ENCODE measurements at regions not wholly inside any gene's neighbourhood (a gene's known extent, or its start where the extent isn't known, plus 50 kb on each side); places are given as distances from the start of the nearest gene placed in this dataset.

DNA sequence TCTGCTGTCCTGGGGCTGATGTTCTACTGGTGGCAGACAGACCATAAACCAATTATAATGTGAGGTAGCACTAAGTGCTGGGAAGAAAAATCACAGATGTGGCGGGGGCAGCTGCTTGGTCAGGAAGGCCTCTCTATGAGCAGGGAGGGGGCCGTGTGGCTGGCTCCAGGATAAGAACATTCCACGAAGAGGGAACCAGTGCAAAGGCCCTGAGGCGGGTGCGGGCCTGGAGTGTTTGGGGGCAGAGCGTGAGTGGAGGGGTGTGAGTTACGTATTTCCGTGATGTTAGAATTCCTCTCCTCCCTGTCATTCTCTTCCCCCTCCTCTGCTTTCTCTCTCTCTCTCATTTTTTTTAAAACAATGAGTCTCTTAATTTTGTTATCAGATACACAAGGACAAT lies 67.2 kb downstream of the CEBPB start:
- DNase-seq (ENCODE audit: low read depth in 4 of 4, low spot score in 3 of 4): no peak

- no peak for DNase-seq (ENCODE audit: low read depth in 4 of 4, low spot score in 3 of 4)
These were observed 68.3 kb downstream of the CEBPB start for GRCh38 chr20:50258790-50259483.

DNA sequence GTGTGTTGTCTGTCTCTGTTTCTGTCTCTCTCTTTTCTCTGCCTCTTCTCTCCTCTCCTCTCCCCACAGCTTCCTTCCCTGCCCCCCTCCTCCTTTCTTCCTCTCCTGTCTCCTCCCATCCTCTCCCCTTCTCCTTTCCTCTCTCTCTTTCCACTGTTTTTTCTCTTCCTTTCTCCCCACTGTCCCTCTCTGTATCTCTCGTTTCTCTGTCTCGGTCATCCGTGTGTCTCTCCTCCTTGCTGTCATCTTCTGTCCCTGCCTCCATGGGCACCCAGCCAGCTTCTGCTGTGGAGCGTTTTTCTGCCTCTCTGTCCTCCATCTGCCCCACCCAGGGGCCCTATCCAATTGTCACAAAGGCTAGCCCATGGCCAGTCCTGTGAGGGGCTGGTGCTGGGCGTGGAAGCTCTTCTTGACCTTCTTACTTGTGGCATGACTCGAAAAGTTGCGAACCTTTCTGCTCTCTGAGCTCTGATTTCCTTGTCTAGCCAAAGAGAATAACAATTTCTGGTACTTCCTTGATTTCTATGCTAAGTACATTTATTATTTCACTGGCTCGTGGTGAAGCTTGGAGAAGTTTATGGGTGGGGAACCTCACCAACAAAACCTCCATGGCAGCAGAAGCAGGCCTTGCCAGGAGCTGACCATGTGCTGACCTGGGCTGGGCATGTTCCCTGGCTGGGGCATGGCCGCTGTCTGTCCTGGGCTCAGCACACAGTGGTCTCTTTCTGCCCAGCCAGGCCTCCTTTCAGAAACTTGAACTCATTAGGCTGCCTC lies 69.3 kb downstream of the CEBPB start:
- no peak for DNase-seq (ENCODE audit: low read depth in 4 of 4, low spot score in 3 of 4)

GRCh38 chr20:50260479-50261221 lies 70.0 kb downstream of the CEBPB start:
- no peak for DNase-seq (ENCODE audit: low read depth in 4 of 4, low spot score in 3 of 4)

DNA sequence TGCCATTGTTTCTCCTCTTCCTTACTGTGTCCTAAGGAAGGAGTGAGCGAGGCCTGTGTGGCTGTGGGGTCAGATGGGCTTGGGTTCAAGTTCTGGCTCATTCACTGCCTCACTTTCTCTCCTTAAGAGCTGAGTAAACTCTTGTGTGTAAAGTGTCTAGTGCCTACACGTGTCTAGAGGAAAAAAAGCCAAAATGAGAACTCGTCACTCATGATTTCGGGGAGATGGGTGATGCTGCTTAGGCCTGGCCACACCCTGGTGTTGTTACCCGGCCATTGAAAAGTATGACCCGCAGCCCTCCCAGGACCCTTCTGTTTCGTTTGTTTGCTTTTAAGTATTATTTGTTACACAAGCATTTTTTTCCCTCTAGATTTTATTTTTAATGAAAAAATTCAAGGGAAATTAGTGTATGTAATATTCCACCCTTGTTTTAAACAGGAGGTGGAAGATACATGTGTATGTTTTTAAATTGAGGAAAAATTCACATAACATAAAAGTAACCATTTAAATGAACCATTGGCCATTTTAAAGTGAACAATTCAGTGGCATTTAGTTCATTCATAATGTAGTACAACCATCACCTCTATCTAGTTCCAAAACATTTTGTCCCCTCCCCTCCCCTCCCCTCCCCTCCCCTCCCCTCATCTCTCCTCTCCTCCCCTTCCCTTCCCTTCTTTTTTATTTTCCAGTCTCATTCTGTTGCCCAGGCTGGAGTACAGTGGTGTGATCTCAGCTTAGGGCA lies 71.0 kb downstream of the CEBPB start:
- DNase-seq (ENCODE audit: low read depth in 4 of 4, low spot score in 3 of 4): no peak

DNA sequence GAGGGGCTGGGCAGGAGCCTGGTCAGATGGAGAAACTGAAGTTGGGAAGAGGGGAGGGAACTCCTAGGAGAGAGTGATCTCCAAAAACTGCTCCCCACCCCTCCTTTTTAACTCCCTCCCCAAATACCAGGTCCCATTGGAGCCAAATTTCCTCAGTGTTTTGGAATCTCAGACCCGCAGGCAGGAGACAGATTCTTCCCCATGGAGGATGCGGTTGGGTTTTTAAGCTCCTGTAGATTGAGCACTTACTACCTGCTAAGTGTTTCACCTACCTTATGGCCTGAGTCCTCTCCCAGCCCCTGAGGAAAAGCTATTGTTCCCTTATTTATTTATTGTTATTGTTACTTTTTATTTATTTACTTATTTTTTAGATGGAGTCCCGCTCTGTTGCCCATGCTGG lies 73.2 kb downstream of the CEBPB start:
- no peak for DNase-seq (ENCODE audit: low read depth in 4 of 4, low spot score in 3 of 4)

GRCh38 chr20:50264534-50265145 lies 74.0 kb downstream of the CEBPB start:
- no peak for DNase-seq (ENCODE audit: low read depth in 4 of 4, low spot score in 3 of 4)

DNA sequence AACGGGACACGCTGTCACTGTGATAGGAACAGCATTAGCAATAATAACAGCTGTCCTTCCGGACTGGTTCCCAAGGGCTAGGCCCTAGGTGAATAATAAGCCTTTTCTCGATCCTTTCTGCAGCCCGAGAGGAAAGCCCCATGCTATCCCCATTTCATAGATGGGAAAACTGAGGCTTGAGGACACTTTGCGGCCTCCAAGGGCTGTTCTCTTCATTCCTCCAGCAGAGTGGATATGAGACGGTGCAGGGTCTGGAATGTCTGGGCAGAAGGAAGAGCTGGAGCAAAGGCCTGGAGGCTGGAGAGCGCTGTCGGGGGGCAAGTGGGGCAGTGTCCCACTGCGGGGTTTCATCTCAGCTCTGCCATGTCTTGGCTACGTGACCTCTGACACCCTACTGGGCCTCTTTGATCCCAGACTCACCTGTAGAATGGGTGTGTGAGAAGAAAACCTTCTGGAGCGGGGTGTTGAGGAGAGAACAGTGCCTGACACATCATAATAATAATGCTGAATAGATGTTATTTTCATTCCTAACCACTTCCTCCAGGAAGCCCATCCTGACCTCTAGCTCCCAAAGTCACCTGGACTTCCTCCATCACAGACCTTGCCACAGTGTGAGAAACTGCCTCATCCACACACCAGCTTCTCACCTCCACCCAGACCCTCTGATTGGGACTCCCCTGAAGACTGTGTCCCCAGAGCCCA lies 74.8 kb downstream of the CEBPB start:
- no peak for DNase-seq (ENCODE audit: low read depth in 4 of 4, low spot score in 3 of 4)

DNA sequence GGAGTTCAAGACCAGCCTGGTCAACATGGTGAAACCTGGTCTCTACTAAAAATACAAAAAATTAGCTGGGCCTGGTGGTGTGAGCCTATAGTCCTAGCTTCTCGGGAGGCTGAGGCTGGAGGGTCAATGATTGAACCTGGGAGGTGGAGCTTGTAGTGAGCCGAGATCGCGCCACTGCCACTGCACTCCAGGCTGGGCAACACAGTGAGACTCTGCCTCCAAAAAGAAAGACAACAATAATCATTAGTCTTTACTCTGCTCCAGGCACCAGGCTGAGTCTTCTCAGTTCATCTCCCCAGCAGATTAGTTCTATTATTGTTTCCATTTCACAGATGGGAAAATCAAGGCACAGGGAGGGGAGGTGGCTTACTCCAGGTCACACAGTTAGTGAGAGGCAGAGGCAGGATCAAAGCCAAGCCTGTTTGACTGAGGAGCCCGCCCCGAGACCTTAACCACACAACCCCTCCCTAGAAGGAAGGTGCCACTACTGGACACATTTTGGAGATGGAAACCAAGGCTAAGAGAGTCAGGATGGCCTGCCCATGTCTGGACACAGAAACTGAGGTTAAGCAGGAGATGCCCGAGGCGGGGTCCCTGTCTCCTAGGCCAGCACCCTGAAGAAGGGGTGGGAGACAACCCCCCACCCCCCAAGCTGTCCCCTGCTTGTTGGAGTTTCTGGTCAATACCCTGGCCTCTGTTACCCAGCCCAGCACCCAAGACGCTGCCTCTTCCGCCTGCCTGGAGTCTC lies 75.8 kb downstream of the CEBPB start:
- no peak for DNase-seq (ENCODE audit: low read depth in 4 of 4, low spot score in 3 of 4)

DNA sequence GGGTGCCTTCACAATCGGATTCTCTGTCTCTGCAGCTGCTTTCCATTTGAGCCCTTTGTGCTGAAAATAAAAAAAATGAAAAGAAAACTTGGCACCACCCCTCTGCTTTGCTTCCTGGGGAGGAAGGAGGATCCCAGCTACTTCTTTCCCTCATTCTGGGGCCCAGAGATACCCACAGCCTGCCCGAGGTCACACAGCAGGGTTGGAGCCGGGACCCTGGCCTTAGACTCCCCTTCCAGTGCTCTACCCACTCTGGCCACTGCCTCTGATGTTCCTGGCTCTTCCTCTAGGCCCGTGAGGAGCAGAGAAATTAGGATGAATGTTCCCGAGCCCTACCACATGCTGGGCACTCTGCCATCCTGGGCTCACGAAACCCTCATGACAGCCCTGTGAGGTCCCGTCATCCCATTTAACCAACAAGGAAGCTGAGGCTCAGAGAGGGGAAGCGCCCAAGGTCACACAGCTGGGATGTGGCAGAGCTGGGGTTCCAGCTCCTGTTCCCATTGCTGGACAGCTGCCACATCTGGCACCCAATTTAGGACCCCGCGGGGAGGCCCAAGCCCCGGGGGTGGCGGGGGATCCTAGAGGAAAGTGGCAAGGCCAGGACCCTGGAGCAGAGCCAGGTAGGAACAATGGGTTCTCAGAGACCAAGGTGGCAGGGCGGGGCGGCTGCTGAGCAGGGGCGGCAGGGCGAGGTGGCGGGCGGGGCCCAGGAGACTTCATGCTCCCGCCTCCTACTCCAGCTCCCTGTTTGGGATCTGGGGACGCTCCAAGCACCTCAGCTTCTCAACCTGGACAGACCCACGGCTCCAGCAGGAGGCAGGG lies 76.6 kb downstream of the CEBPB start:
- DNase-seq (ENCODE audit: low read depth in 4 of 4, low spot score in 3 of 4): no peak

DNA sequence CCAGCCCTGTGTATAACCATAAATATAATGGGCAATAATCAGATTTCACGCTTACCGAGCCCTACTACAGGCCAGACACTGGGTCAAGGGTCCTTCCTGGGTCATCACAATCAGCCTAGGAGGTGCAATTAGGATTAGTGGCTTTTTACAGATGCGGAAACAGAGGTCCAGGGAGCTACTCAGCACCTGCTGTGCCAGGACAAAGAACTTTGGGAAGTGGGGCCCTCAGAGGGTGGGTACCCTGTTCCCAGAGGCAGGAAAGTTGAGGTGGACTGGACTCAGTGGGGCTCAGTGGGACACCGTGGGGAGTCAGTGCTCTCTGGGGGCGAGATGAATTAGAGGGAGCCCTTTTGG lies 77.2 kb downstream of the CEBPB start:
- DNase-seq (ENCODE audit: low read depth in 4 of 4, low spot score in 3 of 4): no peak

- DNase-seq (ENCODE audit: low read depth in 4 of 4, low spot score in 3 of 4): no peak
These were observed 78.7 kb downstream of the CEBPB start for GRCh38 chr20:50269091-50270033.

DNA sequence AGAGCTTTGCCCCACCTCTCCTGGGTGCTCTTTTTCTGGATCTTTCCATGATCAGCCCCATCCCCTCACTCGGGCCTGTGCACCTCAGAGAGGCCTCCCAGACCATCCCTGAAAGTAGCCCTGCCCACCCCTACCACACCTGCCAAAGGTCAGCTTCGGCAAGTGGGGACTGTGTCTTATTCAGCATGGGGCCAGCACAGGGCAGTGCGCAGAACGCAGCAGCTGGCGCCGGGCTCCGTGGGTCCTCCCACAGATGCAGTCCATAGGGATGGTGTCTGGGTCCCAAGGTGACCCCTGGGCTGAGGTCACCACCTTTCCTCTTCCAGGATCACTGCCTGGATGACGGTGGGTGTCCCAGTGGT lies 79.4 kb downstream of the CEBPB start:
- DNase-seq (ENCODE audit: low read depth in 4 of 4, low spot score in 3 of 4): no peak

GRCh38 chr20:50270569-50270968 lies 79.9 kb downstream of the CEBPB start:
- no peak for DNase-seq (ENCODE audit: low read depth in 4 of 4, low spot score in 3 of 4)

DNA sequence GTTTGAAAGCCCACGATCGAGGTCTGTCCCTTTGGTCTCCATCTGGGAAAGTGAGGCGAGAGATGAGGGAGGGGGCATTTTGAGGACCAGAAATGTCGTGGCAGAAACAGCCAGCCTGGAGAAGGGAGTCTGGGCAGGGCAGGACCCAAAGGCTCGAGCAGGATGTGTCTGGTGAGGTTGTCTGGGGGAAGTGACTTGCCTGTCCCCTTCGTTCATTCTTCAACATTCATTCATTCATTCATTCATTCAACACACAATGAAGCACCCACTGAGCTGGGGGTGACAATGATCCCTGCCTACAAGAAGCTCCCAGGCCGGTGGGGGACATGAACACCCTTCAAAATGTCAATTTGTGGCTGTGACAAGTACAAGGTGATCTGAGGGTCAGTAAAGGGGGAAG lies 80.5 kb downstream of the CEBPB start:
- DNase-seq (ENCODE audit: low read depth in 4 of 4, low spot score in 3 of 4): no peak

DNA sequence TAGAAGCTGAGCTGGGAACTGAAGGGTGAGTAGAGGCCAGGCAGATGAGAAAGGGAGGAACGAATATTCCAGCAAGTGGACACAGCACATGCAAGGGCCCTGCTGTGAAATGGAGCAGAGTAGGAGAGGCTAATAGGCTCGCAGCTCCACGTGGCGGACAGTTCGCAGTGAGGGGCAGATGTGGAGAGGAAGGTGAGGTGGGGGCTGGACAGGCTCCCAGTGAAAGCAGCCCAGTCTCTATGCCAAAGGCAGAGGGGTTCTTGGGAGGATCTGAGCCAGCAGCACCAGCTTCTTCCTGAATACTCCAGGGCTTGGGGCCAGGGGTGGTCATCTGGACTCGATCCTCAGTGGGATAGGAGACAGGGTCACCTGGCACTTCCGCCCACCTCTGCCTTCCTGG lies 81.0 kb downstream of the CEBPB start:
- DNase-seq (ENCODE audit: low read depth in 4 of 4, low spot score in 3 of 4): no peak

- no peak for DNase-seq (ENCODE audit: low read depth in 4 of 4, low spot score in 3 of 4)
These were observed 81.5 kb downstream of the CEBPB start for GRCh38 chr20:50272030-50272723.

All from right renal pelvis (tissue), 4 donors.